ENCODE measurements at regions not wholly inside any gene's neighbourhood (a gene's known extent, or its start where the extent isn't known, plus 50 kb on each side); places are given as distances from the start of the nearest gene placed in this dataset.
A peak's percentile ranks its signal among the peaks of the same experiment; 100 is the strongest.

DNA sequence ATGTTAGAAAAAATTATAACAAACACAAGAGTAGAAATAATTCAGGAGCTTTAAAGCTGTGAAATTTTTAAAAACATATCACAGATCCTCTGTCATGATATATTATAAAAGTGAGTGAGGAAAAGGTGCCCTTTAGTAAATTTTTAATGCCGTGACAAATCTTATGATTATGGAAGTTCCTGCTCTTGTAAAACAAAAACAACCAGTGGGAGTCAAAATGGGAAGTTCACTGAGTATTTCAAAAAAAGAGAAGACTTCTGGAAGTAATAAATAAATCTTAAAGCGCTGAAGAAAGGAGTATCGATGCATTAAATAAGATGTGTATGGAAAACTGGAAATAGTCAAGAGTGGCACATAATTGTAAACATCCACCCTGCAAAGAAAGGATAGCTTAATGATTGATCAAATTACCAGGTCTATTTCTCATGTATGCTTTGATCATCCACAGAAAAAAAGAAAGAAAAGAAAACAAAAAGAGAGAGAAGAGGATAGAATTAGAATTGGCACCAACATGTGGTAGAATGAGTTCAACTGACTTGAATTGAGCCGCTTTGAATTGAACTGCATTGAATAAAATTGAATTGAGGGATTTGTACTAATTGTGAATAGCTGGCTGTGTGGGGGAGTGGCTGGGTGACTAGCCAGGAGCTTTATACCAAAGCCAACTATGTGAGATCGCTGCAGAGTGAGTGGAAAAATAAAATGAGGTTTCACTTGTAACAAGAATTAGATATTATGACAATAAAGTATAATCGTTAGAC is 647.6 kb upstream of the SPRY2 start:
- no peak overlapping the region for H3K27ac ChIP-seq
- no peak for DNase-seq
- H3K9ac ChIP-seq (ENCODE audit: low read depth in 2 of 2, low read length in 2 of 2), result no peak overlapping the region
- no peaks in the 10 kb centered on the region for H3K4me1 ChIP-seq
- TF ChIP-seq, protein P1, sequence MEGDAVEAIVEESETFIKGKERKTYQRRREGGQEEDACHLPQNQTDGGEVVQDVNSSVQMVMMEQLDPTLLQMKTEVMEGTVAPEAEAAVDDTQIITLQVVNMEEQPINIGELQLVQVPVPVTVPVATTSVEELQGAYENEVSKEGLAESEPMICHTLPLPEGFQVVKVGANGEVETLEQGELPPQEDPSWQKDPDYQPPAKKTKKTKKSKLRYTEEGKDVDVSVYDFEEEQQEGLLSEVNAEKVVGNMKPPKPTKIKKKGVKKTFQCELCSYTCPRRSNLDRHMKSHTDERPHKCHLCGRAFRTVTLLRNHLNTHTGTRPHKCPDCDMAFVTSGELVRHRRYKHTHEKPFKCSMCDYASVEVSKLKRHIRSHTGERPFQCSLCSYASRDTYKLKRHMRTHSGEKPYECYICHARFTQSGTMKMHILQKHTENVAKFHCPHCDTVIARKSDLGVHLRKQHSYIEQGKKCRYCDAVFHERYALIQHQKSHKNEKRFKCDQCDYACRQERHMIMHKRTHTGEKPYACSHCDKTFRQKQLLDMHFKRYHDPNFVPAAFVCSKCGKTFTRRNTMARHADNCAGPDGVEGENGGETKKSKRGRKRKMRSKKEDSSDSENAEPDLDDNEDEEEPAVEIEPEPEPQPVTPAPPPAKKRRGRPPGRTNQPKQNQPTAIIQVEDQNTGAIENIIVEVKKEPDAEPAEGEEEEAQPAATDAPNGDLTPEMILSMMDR (IDR thresholded peaks at IDR 0.05), result no peak
- intact Hi-C loops (cut with DNase I), result no loop called here
- H3K27me3 ChIP-seq, result no peaks in the 10 kb centered on the region
- no peak overlapping the region for H3K4me3 ChIP-seq
- H3K9me3 ChIP-seq, result no peaks in the 10 kb centered on the region
- H3K36me3 ChIP-seq, result no peaks in the 10 kb centered on the region

DNA sequence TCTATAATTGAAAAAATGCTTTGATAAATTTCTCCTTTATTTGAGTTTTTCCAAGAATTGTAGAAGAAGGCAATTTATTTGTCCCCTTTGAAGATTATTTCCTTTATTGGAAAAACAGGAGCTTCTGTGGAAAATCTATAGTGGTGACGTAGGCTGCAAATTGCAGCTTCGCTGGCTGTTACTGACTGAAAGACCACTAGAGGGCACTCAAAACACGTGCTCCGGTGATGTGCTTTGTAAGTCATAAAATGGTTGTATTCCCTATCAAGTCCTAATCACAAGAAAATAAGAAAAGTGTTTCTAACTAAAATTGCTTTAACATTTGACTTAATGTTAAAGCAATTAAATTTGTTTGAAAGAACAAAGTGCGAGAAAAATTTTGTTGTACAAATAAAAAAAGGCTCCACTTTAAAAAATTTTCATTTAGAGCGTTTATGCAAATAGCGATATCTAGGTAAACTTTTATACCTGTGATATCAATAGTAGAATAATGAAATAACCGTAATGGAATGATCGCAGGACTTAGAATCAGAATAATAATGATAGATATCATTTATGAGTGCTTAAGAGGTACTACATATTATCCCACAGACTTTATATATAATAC is 638.2 kb upstream of the SPRY2 start:
- no peak overlapping the region for H3K27ac ChIP-seq
- TF ChIP-seq, protein P1 (IDR thresholded peaks at IDR 0.05), result peak; percentile 64
- DNase-seq, result peak; percentile 26
- intact Hi-C loops (cut with DNase I), result no loop called here
- H3K36me3 ChIP-seq, result no peaks in the 10 kb centered on the region
- no peaks in the 10 kb centered on the region for H3K9me3 ChIP-seq
- H3K4me1 ChIP-seq, result no peaks in the 10 kb centered on the region
- no peak overlapping the region for H3K9ac ChIP-seq (ENCODE audit: low read depth in 2 of 2, low read length in 2 of 2)
- no peaks in the 10 kb centered on the region for H3K27me3 ChIP-seq
- H3K4me3 ChIP-seq, result no peak overlapping the region

DNA sequence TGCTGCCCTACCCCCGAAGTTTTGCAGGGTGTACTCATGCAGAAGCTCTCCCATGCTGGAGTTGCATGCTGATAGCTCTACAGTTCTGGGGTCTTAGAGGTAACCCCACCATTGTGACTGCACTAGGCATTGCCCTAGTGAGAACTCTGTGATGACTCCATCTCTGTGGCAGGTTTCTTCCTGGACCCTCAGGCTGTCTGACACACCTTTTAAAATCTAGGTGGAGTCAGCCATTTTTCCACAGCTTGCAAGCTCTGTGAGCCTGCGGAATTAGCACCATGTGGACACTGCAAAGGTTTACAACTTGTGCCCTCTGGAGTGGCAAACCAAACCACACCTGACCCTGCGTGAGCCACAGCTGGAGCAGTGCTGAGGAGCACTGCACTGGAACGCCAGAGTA is 636.2 kb upstream of the SPRY2 start:
- Histone ChIP-seq H3K27me3 (no peaks in the 10 kb centered on the region), H3K9ac (ENCODE audit: low read depth in 2 of 2, low read length in 2 of 2) (no peak overlapping the region), H3K27ac (no peak overlapping the region), H3K4me1 (no peaks in the 10 kb centered on the region), H3K4me3 (no peak overlapping the region), H3K9me3 (no peaks in the 10 kb centered on the region), H3K36me3 (no peaks in the 10 kb centered on the region)
- intact Hi-C loops (cut with DNase I), result no loop called here
- no peak for DNase-seq
- TF ChIP-seq, protein P1 (IDR thresholded peaks at IDR 0.05), result no peak

DNA sequence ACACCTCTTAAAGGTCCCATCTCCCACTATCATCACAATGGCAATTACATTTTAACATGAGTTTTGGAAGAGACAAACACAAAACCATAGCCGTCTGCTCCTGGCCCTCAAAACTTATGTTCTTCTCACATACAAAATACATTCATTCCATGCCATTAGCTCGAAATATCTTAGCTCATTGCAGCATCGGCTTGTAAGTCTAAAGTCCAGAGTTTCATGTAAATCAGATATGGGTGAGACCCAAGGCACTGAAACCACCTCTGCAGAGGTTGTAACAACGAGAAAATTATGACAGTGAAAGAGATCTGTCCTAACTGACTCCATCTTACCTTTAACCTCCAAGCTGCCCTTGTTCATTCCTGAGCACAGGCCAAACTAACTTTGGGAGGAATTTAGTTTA is 635.0 kb upstream of the SPRY2 start:
- Histone ChIP-seq H3K4me1 (no peaks in the 10 kb centered on the region), H3K9ac (ENCODE audit: low read depth in 2 of 2, low read length in 2 of 2) (no peak overlapping the region), H3K27ac (no peak overlapping the region), H3K9me3 (no peaks in the 10 kb centered on the region), H3K4me3 (no peak overlapping the region), H3K27me3 (no peaks in the 10 kb centered on the region), H3K36me3 (no peaks in the 10 kb centered on the region)
- no peak for DNase-seq
- intact Hi-C loops (cut with DNase I), result no loop called here
- TF ChIP-seq, protein P1 (IDR thresholded peaks at IDR 0.05), result no peak

DNA sequence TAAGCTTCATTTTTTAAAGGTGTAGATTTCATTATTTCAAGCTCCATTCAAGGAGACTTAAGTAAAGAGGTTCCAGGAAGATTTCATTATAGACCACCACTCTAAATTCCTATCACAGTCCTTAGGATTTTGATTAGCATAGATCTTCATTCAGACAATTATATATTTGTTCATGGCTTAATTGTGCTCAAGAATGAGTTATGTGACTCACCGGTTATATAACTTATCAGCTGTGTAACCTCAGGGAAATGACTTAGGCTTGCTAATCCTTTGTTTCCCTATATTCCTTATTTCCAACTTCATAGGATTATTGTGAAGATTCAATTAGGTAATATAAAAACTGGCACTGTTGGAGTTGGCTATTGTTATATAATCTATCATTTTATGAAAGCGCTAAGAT is 632.8 kb upstream of the SPRY2 start:
- H3K4me1 ChIP-seq, result no peaks in the 10 kb centered on the region
- no peak for DNase-seq
- intact Hi-C loops (cut with DNase I), result no loop called here
- H3K36me3 ChIP-seq, result no peaks in the 10 kb centered on the region
- H3K9me3 ChIP-seq, result no peaks in the 10 kb centered on the region
- TF ChIP-seq, protein P1 (IDR thresholded peaks at IDR 0.05), result no peak
- H3K27me3 ChIP-seq, result no peaks in the 10 kb centered on the region
- H3K4me3 ChIP-seq, result no peak overlapping the region
- no peak overlapping the region for H3K9ac ChIP-seq (ENCODE audit: low read depth in 2 of 2, low read length in 2 of 2)
- H3K27ac ChIP-seq, result no peak overlapping the region

Data from colonic mucosa (tissue), 4 donors.